Endothelial cell of umbilical vein (primary cell): ENCODE measurements at regions not wholly inside any gene's neighbourhood (a gene's known extent, or its start where the extent isn't known, plus 50 kb on each side); places are given as distances from the start of the nearest gene placed in this dataset.

Experiments
- CTCF ChIP-seq, 2 donors: IDR thresholded peaks; 1 replicate in 1 of 2; 2 replicates in 1 of 2; pipeline ENCODE4 v1.5.1; 2011; ENCODE audit warnings: low read length in 2 of 2, mild to moderate bottlenecking in 2 of 2, moderate library complexity in 2 of 2, control low read depth in 1 of 2, inconsistent platforms in 1 of 2, low read depth in 1 of 2; ENCODE audit not compliant: insufficient read depth in 1 of 2; ENCODE audit errors: extremely low read depth in 1 of 2
- EZH2 ChIP-seq: IDR thresholded peaks from 2 replicates; pipeline ENCODE4 v1.6.1; 2012; ENCODE audit warnings: borderline replicate concordance, low read depth, mild to moderate bottlenecking, moderate library complexity, low read length, inconsistent platforms; ENCODE audit not compliant: severe bottlenecking
- FOS ChIP-seq: IDR thresholded peaks from 2 replicates; pipeline ENCODE4 v1.6.1; 2011; ENCODE audit warnings: mild to moderate bottlenecking, low read length, moderate library complexity, borderline replicate concordance; ENCODE audit not compliant: insufficient read depth
- GATA2 ChIP-seq: IDR thresholded peaks from 2 replicates; pipeline ENCODE4 v1.7.0; 2011; ENCODE audit warnings: low read depth, mild to moderate bottlenecking, moderate library complexity, mixed read lengths, low read length; ENCODE audit not compliant: insufficient read length, insufficient read depth
- JUN ChIP-seq: IDR thresholded peaks from 2 replicates; pipeline ENCODE4 v1.6.1; 2011; ENCODE audit warnings: borderline replicate concordance, low read depth; ENCODE audit not compliant: insufficient read length, insufficient read depth
- MAX ChIP-seq: IDR thresholded peaks from 2 replicates; pipeline ENCODE4 v1.6.1; 2011; ENCODE audit not compliant: insufficient read depth, insufficient read length
- MYC ChIP-seq: IDR thresholded peaks from one replicate; pipeline ENCODE4 v1.6.1; 2011; ENCODE audit warnings: mild to moderate bottlenecking, low read depth, low read length
- POLR2A ChIP-seq: IDR thresholded peaks from 2 replicates; pipeline ENCODE4 v1.6.1; 2012; ENCODE audit warnings: low read depth, mild to moderate bottlenecking, control low read depth, low read length
- POLR2AphosphoS5 ChIP-seq: IDR thresholded peaks from 2 replicates; pipeline ENCODE4 v1.6.1; 2012; ENCODE audit warnings: low read depth, mild to moderate bottlenecking, control low read depth, low read length, moderate library complexity; ENCODE audit not compliant: insufficient read depth

GRCh38 chr15:66848686-66849392, 146.8 kb downstream of the SMAD6 start:
- TF ChIP-seq CTCF (IDR thresholded peaks at IDR 0.05; ENCODE audit: extremely low read depth in 1 of 2, insufficient read depth in 1 of 2, low read depth in 1 of 2, low read length in 2 of 2) (no peak), POLR2A (no peak), MYC (no peak), FOS (no peak), EZH2 (no peak), POLR2AphosphoS5 (no peak), MAX (no peak), JUN (no peak), GATA2 (no peak)
